Fibroblast of lung (primary cell): ENCODE measurements at regions not wholly inside any gene's neighbourhood (a gene's known extent, or its start where the extent isn't known, plus 50 kb on each side); places are given as distances from the start of the nearest gene placed in this dataset.

Experiments used
- EZH2 ChIP-seq: IDR thresholded peaks from 2 replicates; pipeline ENCODE4 v1.5.1; 2012; ENCODE audit warnings: low read length, control low read depth, mild to moderate bottlenecking; ENCODE audit errors: missing control alignments
- TF ChIP-seq, protein P1 (sequence below), 2 donors: IDR thresholded peaks in 1 of 2; conservative IDR thresholded peaks in 1 of 2; 1 replicate in 1 of 2; 2 replicates in 1 of 2; pipeline ENCODE4 v1.5.1; 2011 to 2012; ENCODE audit warnings: low read length in 2 of 2, control low read depth in 1 of 2, inconsistent platforms in 1 of 2, low read depth in 1 of 2, mild to moderate bottlenecking in 1 of 2

DNA sequence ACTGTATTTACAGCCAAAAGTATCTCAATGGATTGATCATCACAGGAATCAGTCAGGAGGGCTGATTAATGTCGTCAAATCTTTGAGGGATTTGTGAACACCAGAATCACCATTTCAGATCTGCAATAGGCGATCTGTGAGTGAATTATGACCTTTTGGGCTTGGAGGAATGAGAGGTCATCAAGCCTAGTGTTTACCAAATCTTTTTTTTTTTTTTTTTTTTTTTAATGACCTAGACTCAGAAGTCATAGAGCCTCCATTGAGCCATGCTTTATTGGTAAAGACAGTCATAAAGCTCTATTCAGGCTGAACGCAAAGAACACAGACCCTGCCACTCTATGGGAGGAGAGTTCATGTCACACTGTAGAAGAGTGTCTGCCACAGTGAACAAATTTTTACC, 97.7 kb downstream of the SOCS6 start:
- TF ChIP-seq, protein P1, sequence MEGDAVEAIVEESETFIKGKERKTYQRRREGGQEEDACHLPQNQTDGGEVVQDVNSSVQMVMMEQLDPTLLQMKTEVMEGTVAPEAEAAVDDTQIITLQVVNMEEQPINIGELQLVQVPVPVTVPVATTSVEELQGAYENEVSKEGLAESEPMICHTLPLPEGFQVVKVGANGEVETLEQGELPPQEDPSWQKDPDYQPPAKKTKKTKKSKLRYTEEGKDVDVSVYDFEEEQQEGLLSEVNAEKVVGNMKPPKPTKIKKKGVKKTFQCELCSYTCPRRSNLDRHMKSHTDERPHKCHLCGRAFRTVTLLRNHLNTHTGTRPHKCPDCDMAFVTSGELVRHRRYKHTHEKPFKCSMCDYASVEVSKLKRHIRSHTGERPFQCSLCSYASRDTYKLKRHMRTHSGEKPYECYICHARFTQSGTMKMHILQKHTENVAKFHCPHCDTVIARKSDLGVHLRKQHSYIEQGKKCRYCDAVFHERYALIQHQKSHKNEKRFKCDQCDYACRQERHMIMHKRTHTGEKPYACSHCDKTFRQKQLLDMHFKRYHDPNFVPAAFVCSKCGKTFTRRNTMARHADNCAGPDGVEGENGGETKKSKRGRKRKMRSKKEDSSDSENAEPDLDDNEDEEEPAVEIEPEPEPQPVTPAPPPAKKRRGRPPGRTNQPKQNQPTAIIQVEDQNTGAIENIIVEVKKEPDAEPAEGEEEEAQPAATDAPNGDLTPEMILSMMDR (conservative IDR thresholded peaks at IDR 0.05 in 1 of 2, IDR thresholded peaks at IDR 0.05 in 1 of 2; ENCODE audit: low read depth in 1 of 2, low read length in 2 of 2): no peak
- no peak for TF ChIP-seq EZH2
